NB4 (cell line): ENCODE measurements at regions not wholly inside any gene's neighbourhood (a gene's known extent, or its start where the extent isn't known, plus 50 kb on each side); places are given as distances from the start of the nearest gene placed in this dataset.

Source experiments
- MYC ChIP-seq: IDR thresholded peaks from 2 replicates; pipeline ENCODE4 v1.6.1; 2011; ENCODE audit warnings: low read depth, low read length
- POLR2A ChIP-seq: IDR thresholded peaks from 2 replicates; pipeline ENCODE4 v1.6.1; 2011; ENCODE audit warnings: mild to moderate bottlenecking; ENCODE audit not compliant: insufficient read length; ENCODE audit errors: extremely low read depth
- TF ChIP-seq, protein P1 (sequence below): IDR thresholded peaks from 2 replicates; pipeline ENCODE4 v1.6.1; 2011; ENCODE audit warnings: low read depth, low read length
- TF ChIP-seq, protein P2 (sequence below): IDR thresholded peaks from one replicate; pipeline ENCODE4 v1.5.1; 2012; ENCODE audit warnings: low read depth, low read length

DNA sequence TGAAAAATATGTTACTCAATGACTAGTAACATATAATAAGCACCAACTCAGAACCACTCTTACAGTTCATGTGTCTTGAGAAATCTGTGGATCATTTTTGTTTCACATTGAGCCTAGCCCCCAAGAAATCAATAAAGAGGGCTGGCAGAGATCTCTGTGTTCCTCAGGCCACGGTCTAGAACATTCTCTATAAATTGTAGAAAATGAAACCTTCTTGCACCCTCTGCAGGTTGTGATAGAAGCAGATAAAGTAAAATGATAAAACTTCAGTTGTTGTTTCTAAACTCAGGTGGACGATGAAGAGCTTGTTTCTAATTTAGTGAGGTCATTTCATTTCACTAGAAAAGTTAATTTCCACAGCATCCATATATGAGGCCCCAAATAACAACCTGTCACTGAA is 182.7 kb downstream of the KIT start:
- no peak for TF ChIP-seq POLR2A
- TF ChIP-seq, protein P1, sequence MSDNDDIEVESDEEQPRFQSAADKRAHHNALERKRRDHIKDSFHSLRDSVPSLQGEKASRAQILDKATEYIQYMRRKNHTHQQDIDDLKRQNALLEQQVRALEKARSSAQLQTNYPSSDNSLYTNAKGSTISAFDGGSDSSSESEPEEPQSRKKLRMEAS, result no peak
- TF ChIP-seq, protein P2, sequence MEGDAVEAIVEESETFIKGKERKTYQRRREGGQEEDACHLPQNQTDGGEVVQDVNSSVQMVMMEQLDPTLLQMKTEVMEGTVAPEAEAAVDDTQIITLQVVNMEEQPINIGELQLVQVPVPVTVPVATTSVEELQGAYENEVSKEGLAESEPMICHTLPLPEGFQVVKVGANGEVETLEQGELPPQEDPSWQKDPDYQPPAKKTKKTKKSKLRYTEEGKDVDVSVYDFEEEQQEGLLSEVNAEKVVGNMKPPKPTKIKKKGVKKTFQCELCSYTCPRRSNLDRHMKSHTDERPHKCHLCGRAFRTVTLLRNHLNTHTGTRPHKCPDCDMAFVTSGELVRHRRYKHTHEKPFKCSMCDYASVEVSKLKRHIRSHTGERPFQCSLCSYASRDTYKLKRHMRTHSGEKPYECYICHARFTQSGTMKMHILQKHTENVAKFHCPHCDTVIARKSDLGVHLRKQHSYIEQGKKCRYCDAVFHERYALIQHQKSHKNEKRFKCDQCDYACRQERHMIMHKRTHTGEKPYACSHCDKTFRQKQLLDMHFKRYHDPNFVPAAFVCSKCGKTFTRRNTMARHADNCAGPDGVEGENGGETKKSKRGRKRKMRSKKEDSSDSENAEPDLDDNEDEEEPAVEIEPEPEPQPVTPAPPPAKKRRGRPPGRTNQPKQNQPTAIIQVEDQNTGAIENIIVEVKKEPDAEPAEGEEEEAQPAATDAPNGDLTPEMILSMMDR, result no peak
- no peak for TF ChIP-seq MYC
